Ecto neural progenitor cell (in vitro differentiated cells): ENCODE measurements at regions not wholly inside any gene's neighbourhood (a gene's known extent, or its start where the extent isn't known, plus 50 kb on each side); places are given as distances from the start of the nearest gene placed in this dataset.

ENCODE experiments used
- DNase-seq: peaks from one replicate; pipeline ENCODE4 v3.0.0-alpha.2; 2018; ENCODE audit warnings: low spot score

DNA sequence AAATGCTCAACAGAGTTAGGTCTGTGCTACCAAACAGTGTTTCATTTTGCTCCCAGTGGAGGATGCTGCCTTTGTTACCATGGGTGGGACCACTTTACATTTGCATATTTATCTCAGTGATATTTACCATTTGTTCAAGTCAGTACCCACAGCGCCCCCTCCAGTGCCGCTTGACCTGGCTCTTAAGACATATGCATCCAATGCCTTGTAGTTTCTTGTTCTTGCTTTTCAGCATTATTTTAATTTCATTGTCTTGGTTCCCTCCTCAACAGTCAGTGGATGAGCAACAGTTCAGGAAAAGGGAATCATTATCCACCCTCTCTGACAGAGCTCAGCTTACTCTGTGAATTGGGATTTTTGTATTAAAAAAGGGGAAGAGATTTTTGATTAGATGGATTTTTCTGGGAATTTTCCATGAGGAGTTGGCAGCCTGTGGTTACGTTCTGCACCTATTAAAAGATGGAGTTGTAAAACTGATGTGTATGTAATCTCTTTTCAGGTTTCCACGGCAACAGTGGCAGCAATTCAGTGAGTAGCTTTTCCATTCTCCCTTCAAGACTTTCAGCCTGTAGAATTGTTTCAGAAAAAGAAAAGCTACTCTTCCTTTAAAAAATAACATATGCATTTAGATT lies 240.5 kb upstream of the DAAM1 start:
- no peak for DNase-seq

- no peak for DNase-seq
Measured at GRCh38 chr14:58950555-58950954, 237.9 kb upstream of the DAAM1 start.

- no peak for DNase-seq
Measured at GRCh38 chr14:58951143-58951542, 237.3 kb upstream of the DAAM1 start.

DNA sequence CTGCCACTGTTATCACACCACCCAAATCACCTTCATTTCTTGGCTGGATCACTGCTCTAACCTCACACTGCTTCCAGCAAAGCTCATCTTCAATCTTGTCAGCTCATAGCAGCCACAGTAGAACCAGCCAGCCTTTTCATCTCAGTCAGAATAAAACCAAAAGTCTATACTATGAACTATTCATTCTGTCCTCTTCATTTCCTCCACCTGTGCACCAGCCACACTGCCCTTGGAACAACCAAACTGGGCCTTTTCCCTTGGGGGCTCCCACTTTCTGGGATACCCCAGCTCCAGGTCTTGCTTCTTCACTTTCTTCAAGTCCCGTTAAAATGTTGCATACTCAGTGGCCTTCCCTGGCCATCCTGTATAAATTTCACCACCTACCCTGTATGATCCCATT lies 234.4 kb upstream of the DAAM1 start:
- no peak for DNase-seq

DNA sequence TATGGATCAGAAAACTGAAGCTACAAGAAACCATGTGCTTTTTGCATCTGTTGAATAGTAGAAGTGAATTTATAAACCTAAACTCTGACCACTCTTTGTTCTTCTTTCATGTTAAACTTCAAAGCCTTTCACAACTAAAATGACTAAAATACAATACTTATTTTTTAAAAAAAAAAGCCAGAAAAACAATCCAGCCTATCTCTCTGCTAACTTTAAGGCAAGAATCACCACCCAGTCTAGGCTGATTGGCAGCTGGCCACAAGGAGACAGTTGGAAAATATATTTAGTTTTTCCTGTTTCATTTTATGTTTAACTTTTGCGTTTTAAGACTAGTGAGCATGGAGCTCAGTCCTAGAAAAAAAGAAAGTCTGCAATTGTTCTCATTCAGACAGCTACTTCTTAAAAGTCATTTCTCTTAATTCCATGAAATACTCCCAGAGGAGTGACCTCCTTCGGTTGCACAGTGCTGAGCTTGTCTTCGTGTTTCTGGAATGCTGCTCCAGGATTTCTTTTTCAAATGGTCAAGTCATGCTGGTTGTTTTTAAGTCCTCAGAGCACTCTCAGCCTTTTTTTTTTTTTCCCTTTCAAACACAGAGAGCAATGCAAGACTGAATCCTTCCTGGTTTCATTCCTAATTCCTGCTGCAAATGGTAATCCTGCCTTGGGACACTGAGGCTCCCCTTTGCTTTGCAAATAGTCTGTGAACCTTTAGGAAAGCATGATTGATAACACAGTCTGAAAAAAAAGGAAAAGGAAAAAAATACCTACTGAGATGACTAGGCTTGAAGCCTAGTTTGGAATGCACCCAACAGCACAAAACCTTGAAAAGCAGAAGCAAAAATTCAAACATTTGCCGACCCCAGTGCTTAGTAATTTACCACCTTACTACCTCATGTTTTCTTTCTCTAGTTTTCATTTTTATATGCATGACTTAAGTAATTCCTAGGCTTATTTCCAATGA lies 233.3 kb upstream of the DAAM1 start:
- DNase-seq: no peak

- no peak for DNase-seq
Measured at GRCh38 chr14:58961045-58961731, 227.3 kb upstream of the DAAM1 start.

DNA sequence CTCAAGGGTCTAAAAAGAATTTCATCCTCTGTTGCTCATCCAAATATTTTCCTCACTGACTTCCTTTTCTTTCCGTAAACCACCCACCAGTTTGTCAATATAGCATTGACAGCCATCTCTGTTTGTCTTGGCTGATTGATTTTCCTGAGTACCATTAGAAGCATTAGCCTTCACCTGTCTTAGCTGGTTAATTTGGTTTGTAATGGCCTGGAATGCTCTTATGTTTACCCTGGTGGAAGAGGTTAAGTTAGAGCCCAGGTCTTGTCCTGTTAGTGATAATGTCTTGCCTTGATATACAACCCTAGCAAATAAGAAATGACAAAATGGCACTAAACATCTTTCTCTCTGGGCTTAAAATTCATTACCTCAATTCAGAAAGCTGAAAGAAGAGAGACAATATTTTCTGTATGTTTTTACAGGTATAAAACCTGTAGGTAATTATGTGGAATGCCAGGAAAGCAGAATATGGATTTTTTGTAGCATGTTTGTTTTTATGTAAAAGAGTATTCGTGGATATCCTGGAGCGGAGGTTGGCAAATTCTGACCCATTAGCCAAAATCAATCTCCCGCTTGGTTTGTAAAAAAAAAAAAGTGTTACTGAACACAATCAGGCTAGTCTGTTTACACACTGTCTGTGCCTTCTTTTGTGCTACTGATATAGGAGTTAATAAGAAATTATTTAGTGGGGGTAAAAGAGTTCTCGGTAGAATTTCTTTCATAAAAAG lies 224.4 kb upstream of the DAAM1 start:
- DNase-seq: no peak

- DNase-seq: no peak
Measured at GRCh38 chr14:58964598-58964928, 223.9 kb upstream of the DAAM1 start.

DNA sequence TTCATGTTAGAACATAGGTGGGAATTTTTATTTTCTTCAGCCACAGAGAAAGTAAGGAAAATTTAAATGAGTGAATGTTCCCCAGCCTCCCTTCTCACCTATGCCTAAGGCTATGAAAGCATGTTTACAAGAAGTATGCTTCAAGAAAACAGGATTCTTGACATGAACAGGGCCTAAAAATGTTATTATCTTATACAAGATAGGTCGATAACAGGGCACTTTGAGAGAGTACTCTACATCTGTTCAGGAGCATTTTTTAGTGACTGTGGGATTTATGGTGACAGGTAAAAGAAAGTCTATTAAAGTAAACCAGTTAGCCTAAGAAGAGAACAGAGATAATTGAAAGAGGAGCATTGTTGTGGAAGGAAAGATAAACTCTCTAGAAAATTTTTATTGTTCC lies 222.9 kb upstream of the DAAM1 start:
- no peak for DNase-seq

DNA sequence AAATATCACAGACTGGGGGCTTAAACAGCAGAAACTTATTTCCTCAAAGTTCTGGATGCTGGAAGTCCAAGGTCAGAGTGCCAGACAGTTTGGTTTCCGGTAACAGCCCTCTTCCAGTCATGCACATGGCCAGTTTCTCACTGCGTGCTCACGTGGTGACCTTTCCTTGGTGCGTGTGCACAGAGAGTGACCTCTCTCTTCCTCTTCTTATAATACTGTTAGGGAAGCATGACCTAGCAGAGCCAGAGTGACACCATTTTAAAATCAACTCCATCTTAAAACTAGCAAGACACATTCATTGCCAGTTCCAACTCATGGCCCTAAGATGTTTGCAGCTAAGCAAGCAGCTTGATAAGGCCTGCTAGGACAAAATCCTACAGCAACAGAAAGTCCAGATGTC lies 221.5 kb upstream of the DAAM1 start:
- DNase-seq: no peak

GRCh38 chr14:58969951-58970751 lies 218.3 kb upstream of the DAAM1 start:
- DNase-seq: no peak

DNA sequence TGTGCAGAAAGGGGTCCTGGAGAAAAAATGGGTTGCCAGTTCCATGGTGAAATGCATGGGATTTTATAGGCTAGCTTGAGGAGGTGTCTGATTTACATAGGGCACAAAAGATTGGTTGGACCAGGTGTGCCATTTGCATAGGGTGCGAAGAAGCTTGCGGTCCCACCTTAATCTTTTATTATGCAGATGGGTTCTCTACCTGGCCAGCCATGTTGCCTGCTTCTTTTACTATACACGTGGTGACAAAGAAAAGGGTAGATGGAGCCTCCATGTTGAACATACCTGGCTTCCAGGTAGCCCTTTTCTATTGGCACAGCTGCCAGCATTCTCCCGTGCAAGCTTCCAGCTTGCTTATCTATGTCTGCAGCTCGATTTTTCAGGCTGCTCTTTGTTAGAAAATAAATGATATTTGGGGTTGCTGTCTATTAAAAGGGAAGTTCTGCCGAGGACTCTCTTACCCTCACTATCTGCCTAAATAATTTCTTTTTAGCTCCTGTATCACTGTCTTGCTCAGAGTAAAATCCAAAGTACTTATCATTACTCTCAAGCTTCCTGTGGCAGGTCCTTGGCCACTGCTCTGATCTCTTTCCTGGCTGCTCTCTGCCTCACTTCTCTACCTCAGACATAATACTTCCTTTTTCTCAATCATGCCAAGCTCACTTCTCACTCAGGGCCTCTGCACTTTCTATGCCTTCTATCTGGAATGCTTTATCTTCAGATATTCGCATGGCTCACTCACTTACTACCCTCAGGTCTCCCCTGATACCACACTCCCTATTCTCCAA lies 216.0 kb upstream of the DAAM1 start:
- no peak for DNase-seq

GRCh38 chr14:58977366-58977765 lies 211.1 kb upstream of the DAAM1 start:
- DNase-seq: no peak

- no peak for DNase-seq
Measured at GRCh38 chr14:58978343-58978742, 210.1 kb upstream of the DAAM1 start.

- no peak for DNase-seq
Measured at GRCh38 chr14:58979325-58979724, 209.1 kb upstream of the DAAM1 start.

GRCh38 chr14:58981840-58982239 lies 206.6 kb upstream of the DAAM1 start:
- no peak for DNase-seq

GRCh38 chr14:58985786-58986185 lies 202.7 kb upstream of the DAAM1 start:
- DNase-seq: no peak

DNA sequence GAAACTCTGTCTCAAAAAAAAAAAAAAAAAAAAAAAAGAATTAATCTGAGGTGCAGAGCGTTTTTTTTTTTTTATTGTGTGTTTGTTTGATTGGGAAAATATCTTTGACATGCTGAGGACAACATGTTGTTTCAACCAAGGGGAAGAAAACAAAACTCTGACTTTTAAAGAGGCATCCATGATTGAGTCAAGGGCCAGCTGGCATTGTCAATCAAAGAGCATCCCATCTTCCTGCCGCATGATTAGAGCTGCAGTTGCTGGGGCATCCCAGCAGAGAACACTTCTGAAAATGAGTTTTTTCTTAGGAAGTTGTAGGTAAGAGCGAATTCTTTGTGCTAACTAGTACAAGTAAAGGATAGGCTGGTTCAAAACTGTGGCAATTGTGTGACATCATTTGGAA lies 200.9 kb upstream of the DAAM1 start:
- DNase-seq: no peak

DNA sequence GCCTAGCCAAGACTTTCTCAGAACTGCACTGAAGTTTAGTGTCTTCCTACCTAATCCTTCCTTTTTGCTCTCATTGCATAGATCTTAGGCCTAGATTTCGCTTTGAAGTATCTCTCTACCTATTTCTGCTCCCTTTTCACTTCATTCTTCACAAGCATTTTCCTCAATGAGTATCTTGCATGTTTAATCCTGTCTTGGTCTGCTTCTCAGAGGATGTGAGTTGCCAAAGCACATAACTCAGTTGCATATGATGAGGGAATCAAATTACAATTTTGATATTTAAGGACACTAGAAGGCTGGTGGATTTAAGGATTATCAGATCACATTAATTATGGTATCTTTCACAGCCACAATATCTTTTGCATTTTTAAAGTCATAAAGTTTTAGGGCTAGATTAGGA lies 195.5 kb upstream of the DAAM1 start:
- DNase-seq: no peak

- no peak for DNase-seq
Measured at GRCh38 chr14:58994130-58994529, 194.3 kb upstream of the DAAM1 start.

- no peak for DNase-seq
Measured at GRCh38 chr14:59004012-59004411, 184.5 kb upstream of the DAAM1 start.
